H1 (cell line): ENCODE measurements at regions not wholly inside any gene's neighbourhood (a gene's known extent, or its start where the extent isn't known, plus 50 kb on each side); places are given as distances from the start of the nearest gene placed in this dataset.

Source experiments
- CTCF ChIA-PET: fragments of 300-600 bp; sonication (Branson Sonifier 250); formaldehyde crosslinking; loops from one replicate; lab custom pipeline; 2021; ENCODE audit not compliant: partially characterized antibody; lab: Charles Lee
- POLR2A ChIA-PET: fragments of 300-600 bp; sonication (Branson Sonifier 250); formaldehyde crosslinking; loops from one replicate; lab custom pipeline; 2021; ENCODE audit warnings: inconsistent platforms; ENCODE audit not compliant: partially characterized antibody; lab: Charles Lee
- DNase-seq, 2 experiments: peaks; one replicate each; pipeline versions ENCODE4 v3.0.0 to v3.0.0-alpha.2; 2010 to 2022; ENCODE audit warnings: low spot score in 2 of 2, low read depth in 1 of 2, mixed read lengths in 1 of 2
- FAIRE-seq: peaks from 2 replicates; lab custom pipeline; 2011; peaks lifted over from hg19 to GRCh38; lab: Jason Lieb, UNC
- H2AFZ ChIP-seq: 2 replicates; pipeline ENCODE4 v1.8.1; 2012; ENCODE audit warnings: low read length, inconsistent platforms
- H2AK5ac ChIP-seq: 2 replicates; pipeline ENCODE4 v1.6.1; 2013; ENCODE audit warnings: low read depth, low read length
- H2BK120ac ChIP-seq: replicated peaks from 2 replicates; pipeline ENCODE3; 2013; ENCODE audit warnings: low read depth, low read length, inconsistent platforms
- H2BK12ac ChIP-seq: 2 replicates; pipeline ENCODE4 v1.6.1; 2013; ENCODE audit warnings: low read depth, low read length
- H2BK15ac ChIP-seq: 2 replicates; pipeline ENCODE4 v1.6.1; 2013; ENCODE audit warnings: low read length
- H2BK20ac ChIP-seq: 2 replicates; pipeline ENCODE4 v1.6.1; 2013; ENCODE audit warnings: low read length
- H2BK5ac ChIP-seq: 2 replicates; pipeline ENCODE4 v1.6.1; 2013; ENCODE audit warnings: low read depth, low read length
- H3K14ac ChIP-seq: 2 replicates; pipeline ENCODE4 v1.6.1; 2013; ENCODE audit warnings: inconsistent platforms; ENCODE audit not compliant: insufficient read length
- H3K18ac ChIP-seq: 2 replicates; pipeline ENCODE4 v1.6.1; 2013; ENCODE audit warnings: low read length; ENCODE audit errors: extremely low read depth
- H3K23ac ChIP-seq: 2 replicates; pipeline ENCODE4 v1.6.1; 2013; ENCODE audit warnings: inconsistent platforms; ENCODE audit not compliant: insufficient read length
- H3K23me2 ChIP-seq: 2 replicates; pipeline ENCODE4 v1.6.1; 2013; ENCODE audit warnings: low read depth, low read length
- H3K27ac ChIP-seq: 2 replicates; pipeline ENCODE4 v1.6.1; 2011; ENCODE audit warnings: low read depth, low read length, inconsistent platforms
- H3K27me3 ChIP-seq, 4 experiments: replicated peaks in 1 of 4; 1 replicate in 1 of 4; 2 replicates in 3 of 4; pipeline versions ENCODE4 v1.6.1 to v1.8.1; 2011 to 2013; ENCODE audit warnings: low read length in 3 of 4, mild to moderate bottlenecking in 3 of 4, inconsistent platforms in 2 of 4, mixed read lengths in 2 of 4, moderate library complexity in 1 of 4; ENCODE audit not compliant: control insufficient read depth in 3 of 4, insufficient read depth in 3 of 4; ENCODE audit errors: extremely low read depth in 1 of 4
- H3K36me3 ChIP-seq, 4 experiments: 2 replicates each; pipeline versions ENCODE4 v1.6.1 to v1.8.1; 2011 to 2013; ENCODE audit warnings: mild to moderate bottlenecking in 4 of 4, low read length in 3 of 4, moderate library complexity in 2 of 4, control low read depth in 1 of 4, inconsistent platforms in 1 of 4; ENCODE audit not compliant: insufficient read depth in 4 of 4, control insufficient read depth in 2 of 4
- H3K4ac ChIP-seq: replicated peaks from 2 replicates; pipeline ENCODE3; 2013; ENCODE audit warnings: low read length, low read depth, mixed read lengths, inconsistent platforms; ENCODE audit not compliant: insufficient read length
- H3K4me1 ChIP-seq, 4 experiments: replicated peaks in 1 of 4; 1 replicate in 1 of 4; 2 replicates in 3 of 4; pipeline versions ENCODE4 v1.6.1 to v1.8.1; 2011 to 2013; ENCODE audit warnings: low read length in 3 of 4, inconsistent platforms in 2 of 4, mixed read lengths in 1 of 4; ENCODE audit not compliant: insufficient read depth in 4 of 4, control insufficient read depth in 3 of 4
- H3K4me2 ChIP-seq, 2 experiments: 2 replicates each; pipeline versions ENCODE4 v1.6.1 to v1.8.1; 2011 to 2013; ENCODE audit warnings: low read depth in 2 of 2, low read length in 2 of 2, control low read depth in 1 of 2, inconsistent platforms in 1 of 2, mild to moderate bottlenecking in 1 of 2; ENCODE audit not compliant: insufficient read depth in 1 of 2
- H3K4me3 ChIP-seq, 4 experiments: fragments of 200-600, 300-600 bp in 1 of 4; sonication (generic), shearing (Covaris generic), sonication (Bioruptor Twin) in 1 of 4; 2 replicates each; pipeline versions ENCODE4 v1.5.1 to v1.8.1; 2011 to 2016; ENCODE audit warnings: low read length in 4 of 4, low read depth in 3 of 4, control low read depth in 2 of 4, inconsistent platforms in 2 of 4, mild to moderate bottlenecking in 2 of 4, mixed read lengths in 1 of 4, moderate library complexity in 1 of 4; ENCODE audit not compliant: insufficient read depth in 2 of 4; ENCODE audit errors: extremely low read depth in 1 of 4
- H3K56ac ChIP-seq: replicated peaks from 2 replicates; pipeline ENCODE3; 2013; ENCODE audit warnings: low read depth, mild to moderate bottlenecking, mixed read lengths, low read length, inconsistent platforms; ENCODE audit not compliant: insufficient read length
- H3K79me1 ChIP-seq: 2 replicates; pipeline ENCODE4 v1.6.1; 2013; ENCODE audit warnings: low read depth, low read length, control low read depth
- H3K79me2 ChIP-seq, 2 experiments: 2 replicates each; pipeline versions ENCODE4 v1.6.1 to v1.8.1; 2012 to 2013; ENCODE audit warnings: low read length in 2 of 2, mild to moderate bottlenecking in 2 of 2, inconsistent platforms in 1 of 2; ENCODE audit not compliant: insufficient read depth in 2 of 2, control insufficient read depth in 1 of 2
- H3K9ac ChIP-seq, 4 experiments: replicated peaks in 1 of 4; 1 replicate in 1 of 4; 2 replicates in 3 of 4; pipeline versions ENCODE4 v1.6.1 to v1.8.1; 2011 to 2013; ENCODE audit warnings: low read depth in 3 of 4, low read length in 3 of 4, control low read depth in 2 of 4, mild to moderate bottlenecking in 2 of 4, moderate library complexity in 2 of 4, inconsistent platforms in 1 of 4; ENCODE audit errors: extremely low read depth in 1 of 4
- H3K9me3 ChIP-seq, 2 experiments: 2 replicates each; pipeline versions ENCODE4 v1.6.1 to v1.8.1; 2012 to 2013; ENCODE audit warnings: mild to moderate bottlenecking in 2 of 2, moderate library complexity in 2 of 2, control low read depth in 1 of 2, inconsistent platforms in 1 of 2, low read depth in 1 of 2, low read length in 1 of 2, mixed read lengths in 1 of 2; ENCODE audit not compliant: insufficient read depth in 2 of 2
- H4K20me1 ChIP-seq, 2 experiments: replicated peaks in 1 of 2; 2 replicates each; pipeline versions ENCODE3 to v1.8.1; 2011 to 2013; ENCODE audit warnings: inconsistent platforms in 2 of 2, low read length in 2 of 2, mild to moderate bottlenecking in 1 of 2; ENCODE audit not compliant: insufficient read depth in 2 of 2, control insufficient read depth in 1 of 2
- H4K5ac ChIP-seq: 2 replicates; pipeline ENCODE4 v1.6.1; 2013; ENCODE audit warnings: low read length, low read depth, mixed read lengths, inconsistent platforms; ENCODE audit not compliant: insufficient read length
- H4K8ac ChIP-seq: 2 replicates; pipeline ENCODE4 v1.8.0; 2013; ENCODE audit warnings: mild to moderate bottlenecking, moderate library complexity, low read length, inconsistent platforms; ENCODE audit not compliant: insufficient read depth; ENCODE audit errors: extremely low read depth
- H4K91ac ChIP-seq: replicated peaks from 2 replicates; pipeline ENCODE3; 2013; ENCODE audit warnings: low read length, mixed read lengths, inconsistent platforms; ENCODE audit not compliant: insufficient read length
- BRCA1 ChIP-seq: IDR thresholded peaks from 2 replicates; pipeline ENCODE4 v1.6.1; 2012; ENCODE audit warnings: low read depth, low read length, improper control_type of control experiment
- HDAC2 ChIP-seq, 2 experiments: fragments of 300-600 bp in 1 of 2; sonication (generic) in 1 of 2; IDR thresholded peaks; 2 replicates each; pipeline ENCODE4 v1.6.1; 2011 to 2012; ENCODE audit warnings: low read depth in 2 of 2, low read length in 2 of 2, mild to moderate bottlenecking in 2 of 2, moderate library complexity in 2 of 2, borderline replicate concordance in 1 of 2, inconsistent platforms in 1 of 2
- HDAC6 ChIP-seq: IDR thresholded peaks from one replicate; pipeline ENCODE4 v1.7.1; 2012; ENCODE audit warnings: low read depth, mild to moderate bottlenecking, inconsistent platforms, low read length, moderate library complexity
- MAX ChIP-seq: IDR thresholded peaks from 2 replicates; pipeline ENCODE4 v1.6.1; 2012; ENCODE audit warnings: inconsistent platforms
- PHF8 ChIP-seq: fragments of 200-600 bp; sonication (generic); conservative IDR thresholded peaks from 2 replicates; pipeline ENCODE4 v1.7.1; 2012; ENCODE audit warnings: low read depth, mild to moderate bottlenecking, inconsistent platforms, low read length, moderate library complexity
- USF2 ChIP-seq: IDR thresholded peaks from 2 replicates; pipeline ENCODE4 v1.6.1; 2011; ENCODE audit warnings: low read length, improper control_type of control experiment
- WGBS, 2 experiments: shearing (Covaris generic) in 1 of 2; methylation state at CpG; one replicate each; pipeline versions ENCODE4 v1.1.6 to v1.1.7; 2013 to 2015; ENCODE audit warnings: low lambda C conversion rate in 2 of 2, mixed read lengths in 2 of 2, inconsistent platforms in 1 of 2, low coverage in 1 of 2, missing lambda C conversion rate in 1 of 2; ENCODE audit not compliant: insufficient replicate concordance in 2 of 2, insufficient coverage in 1 of 2, insufficient read length in 1 of 2; ENCODE audit errors: extremely low coverage in 1 of 2, missing lambda C conversion rate in 1 of 2; 5-methylcytosine and 5-hydroxymethylcytosine counted together

GRCh38 chr11:33479231-33479630 is 221.4 kb downstream of the C11orf91 start:
- no peak overlapping the region for H2AFZ ChIP-seq
- WGBS, 2 experiments = 89% methylated on average over 3 of the region's 3 CpGs; no CpG with 5 or more reads in 1 of the 2 experiments
- POLR2A ChIA-PET = no interaction called here

More at GRCh38 chr11:33479231-33479630, 221.4 kb downstream of the C11orf91 start:
- Histone ChIP-seq H3K9me3 (no peaks in the 10 kb centered on the region), H3K14ac (no peak overlapping the region), H3K36me3 (no peaks in the 10 kb centered on the region), H4K91ac (no peak overlapping the region), H3K4me3 (no peak overlapping the region), H2BK5ac (no peak overlapping the region), H3K79me2 (no peaks in the 10 kb centered on the region), H2BK12ac (no peak overlapping the region), H3K23ac (no peak overlapping the region), H3K23me2 (no peaks in the 10 kb centered on the region; the same call in 1 of the 2 replicates), H2AK5ac (no peak overlapping the region), H2BK120ac (no peak overlapping the region), H3K79me1 (no peaks in the 10 kb centered on the region), H3K56ac (no peak overlapping the region), H3K9ac (no peak overlapping the region), H3K4ac (no peak overlapping the region), H3K4me2 (no peak overlapping the region), H3K18ac (no peak overlapping the region), H3K4me1 (peaks cover 0 to 3% (median 1%) of the 10 kb centered on the region in 4 experiments; a peak in 2 of 7 replicates), H3K27me3 (no peaks in the 10 kb centered on the region), H4K20me1 (no peaks in the 10 kb centered on the region), H4K8ac (no peak overlapping the region), H4K5ac (no peak overlapping the region), H2BK20ac (no peak overlapping the region), H2BK15ac (no peak overlapping the region), H3K27ac (no peak overlapping the region)
- FAIRE-seq = no peak
- no peak for DNase-seq
- TF ChIP-seq MAX (no peak), BRCA1 (no peak), USF2 (no peak), PHF8 (no peak), HDAC2 (IDR thresholded peaks at IDR 0.05; ENCODE audit: borderline replicate concordance in 1 of 2, low read depth in 2 of 2, low read length in 2 of 2) (no peak), HDAC6 (no peak)
- CTCF ChIA-PET = interaction anchor here (0.5 to 1.4 kb wide), 2 partner anchors 116 to 208 kb away, joined by 3 read pairs; no protein-coding TSS in a partner anchor
